Cardiac muscle cell (in vitro differentiated cells and primary cell): ENCODE measurements at regions not wholly inside any gene's neighbourhood (a gene's known extent, or its start where the extent isn't known, plus 50 kb on each side); places are given as distances from the start of the nearest gene placed in this dataset.

ENCODE experiments used
- DNase-seq, 2 donors: peaks; one replicate each; pipeline versions ENCODE4 v3.0.0 to v3.0.0-alpha.2; 2010 to 2017; ENCODE audit warnings: low read depth in 1 of 2, low spot score in 1 of 2
- H3K27ac ChIP-seq: fragments of 200-600 bp; sonication (generic); 2 replicates; pipeline ENCODE4 v1.5.1; 2016
- H3K27me3 ChIP-seq: fragments of 200-600 bp; sonication (generic); 2 replicates; pipeline ENCODE4 v1.6.0; 2016; ENCODE audit warnings: control low read depth
- H3K36me3 ChIP-seq: fragments of 200-600 bp; sonication (generic); 2 replicates; pipeline ENCODE4 v1.5.1; 2016; ENCODE audit warnings: control low read depth
- H3K4me1 ChIP-seq: fragments of 200-600 bp; sonication (generic); 2 replicates; pipeline ENCODE4 v1.8.1; 2017; ENCODE audit warnings: low read depth, mild to moderate bottlenecking, mixed run types
- H3K4me3 ChIP-seq: fragments of 200-600 bp; sonication (generic); 2 replicates; pipeline ENCODE4 v1.5.1; 2016; ENCODE audit warnings: mild to moderate bottlenecking
- H3K9me3 ChIP-seq: fragments of 200-600 bp; sonication (generic); 2 replicates; pipeline ENCODE4 v1.5.1; 2017; ENCODE audit warnings: low read depth, mild to moderate bottlenecking, control low read depth
- TF ChIP-seq, protein P1 (sequence below): IDR thresholded peaks from 2 replicates; pipeline ENCODE4 v1.5.1; 2012; ENCODE audit warnings: low read depth, mild to moderate bottlenecking, low read length

- Histone ChIP-seq H3K27me3 (no peaks in the 10 kb centered on the region), H3K36me3 (no peaks in the 10 kb centered on the region), H3K9me3 (no peaks in the 10 kb centered on the region), H3K4me3 (no peak overlapping the region), H3K27ac (no peak overlapping the region), H3K4me1 (no peaks in the 10 kb centered on the region)
- TF ChIP-seq, protein P1, sequence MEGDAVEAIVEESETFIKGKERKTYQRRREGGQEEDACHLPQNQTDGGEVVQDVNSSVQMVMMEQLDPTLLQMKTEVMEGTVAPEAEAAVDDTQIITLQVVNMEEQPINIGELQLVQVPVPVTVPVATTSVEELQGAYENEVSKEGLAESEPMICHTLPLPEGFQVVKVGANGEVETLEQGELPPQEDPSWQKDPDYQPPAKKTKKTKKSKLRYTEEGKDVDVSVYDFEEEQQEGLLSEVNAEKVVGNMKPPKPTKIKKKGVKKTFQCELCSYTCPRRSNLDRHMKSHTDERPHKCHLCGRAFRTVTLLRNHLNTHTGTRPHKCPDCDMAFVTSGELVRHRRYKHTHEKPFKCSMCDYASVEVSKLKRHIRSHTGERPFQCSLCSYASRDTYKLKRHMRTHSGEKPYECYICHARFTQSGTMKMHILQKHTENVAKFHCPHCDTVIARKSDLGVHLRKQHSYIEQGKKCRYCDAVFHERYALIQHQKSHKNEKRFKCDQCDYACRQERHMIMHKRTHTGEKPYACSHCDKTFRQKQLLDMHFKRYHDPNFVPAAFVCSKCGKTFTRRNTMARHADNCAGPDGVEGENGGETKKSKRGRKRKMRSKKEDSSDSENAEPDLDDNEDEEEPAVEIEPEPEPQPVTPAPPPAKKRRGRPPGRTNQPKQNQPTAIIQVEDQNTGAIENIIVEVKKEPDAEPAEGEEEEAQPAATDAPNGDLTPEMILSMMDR: no peak
- DNase-seq: no peak
Observed at GRCh38 chr18:73283788-73284187, 416.0 kb upstream of the NETO1 start.

DNA sequence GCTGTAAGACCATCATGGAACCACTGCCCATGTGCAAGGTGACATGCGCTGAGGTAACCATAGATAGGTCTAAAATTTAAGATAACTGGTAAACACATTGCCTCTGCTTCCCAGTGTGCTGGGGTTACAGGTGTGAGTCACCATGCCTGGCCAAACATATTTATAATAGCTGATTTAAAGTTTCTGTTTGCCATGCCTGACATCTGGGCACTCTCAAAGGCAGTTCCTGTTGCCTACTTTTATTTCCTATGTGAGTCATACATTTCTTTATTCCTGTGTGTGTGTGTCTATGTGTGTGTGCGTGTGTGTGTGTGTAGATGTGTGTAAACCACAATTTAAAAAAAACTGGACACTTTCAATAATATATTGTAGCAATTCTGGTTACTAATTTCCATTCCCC lies 415.2 kb upstream of the NETO1 start:
- Histone ChIP-seq H3K27me3 (no peaks in the 10 kb centered on the region), H3K4me1 (no peaks in the 10 kb centered on the region), H3K27ac (no peak overlapping the region), H3K9me3 (no peaks in the 10 kb centered on the region), H3K4me3 (no peak overlapping the region), H3K36me3 (no peaks in the 10 kb centered on the region)
- TF ChIP-seq, protein P1: no peak
- DNase-seq: no peak

- Histone ChIP-seq H3K36me3 (no peaks in the 10 kb centered on the region), H3K4me1 (no peaks in the 10 kb centered on the region), H3K27me3 (no peaks in the 10 kb centered on the region), H3K9me3 (no peaks in the 10 kb centered on the region), H3K27ac (no peak overlapping the region), H3K4me3 (no peak overlapping the region)
- no peak for DNase-seq
- TF ChIP-seq, protein P1: no peak
Observed at GRCh38 chr18:73279498-73279897, 411.7 kb upstream of the NETO1 start.

- H3K9me3 ChIP-seq: no peaks in the 10 kb centered on the region
Observed at GRCh38 chr18:73274812-73275621, 407.2 kb upstream of the NETO1 start.

DNA sequence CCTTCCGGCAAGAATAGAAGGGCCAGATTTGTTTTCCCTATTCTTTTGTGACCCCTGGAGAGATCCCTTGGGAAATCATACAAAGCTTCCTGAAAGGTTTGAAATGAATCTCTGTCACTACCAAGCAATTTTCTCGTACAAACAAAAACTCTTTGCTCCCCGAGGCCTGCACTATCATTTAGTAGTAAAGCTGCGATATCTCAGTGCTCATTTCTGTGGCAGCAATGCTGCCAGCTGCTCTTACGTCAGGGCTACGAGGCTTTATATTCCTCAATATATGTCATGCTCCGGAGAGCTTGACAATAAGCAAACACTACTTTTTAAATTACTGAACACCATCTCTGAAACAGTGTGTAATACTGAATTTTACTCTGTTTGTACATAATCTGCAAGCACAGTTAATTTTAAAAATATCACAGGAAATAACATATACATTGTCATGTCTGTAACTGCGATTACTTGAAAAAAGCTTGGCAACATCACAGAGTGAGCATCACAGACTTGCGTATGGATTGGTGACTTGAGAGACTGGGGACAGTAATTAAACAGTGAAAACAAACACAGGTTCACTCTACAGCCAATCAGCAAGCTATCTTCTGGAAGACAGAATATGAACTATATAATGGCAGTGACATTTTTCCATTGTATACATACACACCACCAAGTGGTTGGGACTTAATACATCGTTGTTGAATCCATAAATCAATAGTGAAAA lies 403.3 kb upstream of the NETO1 start:
- TF ChIP-seq, protein P1: no peak
- H3K27me3 ChIP-seq: no peaks in the 10 kb centered on the region
- no peaks in the 10 kb centered on the region for H3K36me3 ChIP-seq
- H3K4me1 ChIP-seq: no peaks in the 10 kb centered on the region
- DNase-seq: no peak
- H3K27ac ChIP-seq: no peak overlapping the region
- no peak overlapping the region for H3K4me3 ChIP-seq
- H3K9me3 ChIP-seq: no peaks in the 10 kb centered on the region

More at GRCh38 chr18:73274812-73275621, 407.2 kb upstream of the NETO1 start:
- Histone ChIP-seq H3K36me3 (no peaks in the 10 kb centered on the region), H3K4me3 (no peak overlapping the region), H3K27ac (no peak overlapping the region), H3K27me3 (no peaks in the 10 kb centered on the region), H3K4me1 (no peaks in the 10 kb centered on the region)
- DNase-seq: no peak
- TF ChIP-seq, protein P1: no peak
